Fibroblast of lung (primary cell): ENCODE measurements at regions not wholly inside any gene's neighbourhood (a gene's known extent, or its start where the extent isn't known, plus 50 kb on each side); places are given as distances from the start of the nearest gene placed in this dataset.

Experiments used
- EZH2 ChIP-seq: IDR thresholded peaks from 2 replicates; pipeline ENCODE4 v1.5.1; 2012; ENCODE audit warnings: low read length, control low read depth, mild to moderate bottlenecking; ENCODE audit errors: missing control alignments
- TF ChIP-seq, protein P1 (sequence below), 2 donors: IDR thresholded peaks in 1 of 2; conservative IDR thresholded peaks in 1 of 2; 1 replicate in 1 of 2; 2 replicates in 1 of 2; pipeline ENCODE4 v1.5.1; 2011 to 2012; ENCODE audit warnings: low read length in 2 of 2, control low read depth in 1 of 2, inconsistent platforms in 1 of 2, low read depth in 1 of 2, mild to moderate bottlenecking in 1 of 2

- TF ChIP-seq, protein P1, sequence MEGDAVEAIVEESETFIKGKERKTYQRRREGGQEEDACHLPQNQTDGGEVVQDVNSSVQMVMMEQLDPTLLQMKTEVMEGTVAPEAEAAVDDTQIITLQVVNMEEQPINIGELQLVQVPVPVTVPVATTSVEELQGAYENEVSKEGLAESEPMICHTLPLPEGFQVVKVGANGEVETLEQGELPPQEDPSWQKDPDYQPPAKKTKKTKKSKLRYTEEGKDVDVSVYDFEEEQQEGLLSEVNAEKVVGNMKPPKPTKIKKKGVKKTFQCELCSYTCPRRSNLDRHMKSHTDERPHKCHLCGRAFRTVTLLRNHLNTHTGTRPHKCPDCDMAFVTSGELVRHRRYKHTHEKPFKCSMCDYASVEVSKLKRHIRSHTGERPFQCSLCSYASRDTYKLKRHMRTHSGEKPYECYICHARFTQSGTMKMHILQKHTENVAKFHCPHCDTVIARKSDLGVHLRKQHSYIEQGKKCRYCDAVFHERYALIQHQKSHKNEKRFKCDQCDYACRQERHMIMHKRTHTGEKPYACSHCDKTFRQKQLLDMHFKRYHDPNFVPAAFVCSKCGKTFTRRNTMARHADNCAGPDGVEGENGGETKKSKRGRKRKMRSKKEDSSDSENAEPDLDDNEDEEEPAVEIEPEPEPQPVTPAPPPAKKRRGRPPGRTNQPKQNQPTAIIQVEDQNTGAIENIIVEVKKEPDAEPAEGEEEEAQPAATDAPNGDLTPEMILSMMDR (conservative IDR thresholded peaks at IDR 0.05 in 1 of 2, IDR thresholded peaks at IDR 0.05 in 1 of 2; ENCODE audit: low read depth in 1 of 2, low read length in 2 of 2): no peak
- TF ChIP-seq EZH2: no peak
These were observed 169.2 kb downstream of the URI1 start for GRCh38 chr19:30111021-30111855.
